ENCODE measurements at regions not wholly inside any gene's neighbourhood (a gene's known extent, or its start where the extent isn't known, plus 50 kb on each side); places are given as distances from the start of the nearest gene placed in this dataset.

DNA sequence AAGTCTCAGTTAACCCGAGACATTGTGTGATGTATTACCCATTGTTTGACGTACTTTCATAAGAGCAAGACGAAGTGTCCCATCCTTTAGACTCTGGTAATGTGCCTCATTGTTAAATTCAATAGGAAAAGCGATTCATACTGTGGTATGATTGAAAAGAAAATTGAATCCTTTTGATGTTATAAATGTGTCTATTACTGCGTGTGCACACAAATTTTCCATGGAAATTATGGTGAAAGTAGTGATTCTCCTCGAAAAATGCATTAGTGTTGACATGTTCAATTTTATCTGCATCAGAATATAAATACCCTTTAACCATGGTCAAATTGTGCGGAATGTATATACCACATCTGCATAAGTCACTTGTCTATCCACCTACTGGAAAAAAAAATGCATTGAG, 386.8 kb downstream of the INSC start:
- TF ChIP-seq REST (IDR thresholded peaks at IDR 0.05; ENCODE audit: insufficient read depth in 1 of 2, low read depth in 2 of 2, low read length in 2 of 2) = no peak
- no peak for TF ChIP-seq POLR2AphosphoS5 (IDR thresholded peaks at IDR 0.05; ENCODE audit: low read depth, low read length)
- no peak for TF ChIP-seq SIN3A (IDR thresholded peaks at IDR 0.05; ENCODE audit: borderline replicate concordance, insufficient read depth, low read length)
- no peak for TF ChIP-seq FOXP2 (optimal IDR thresholded peaks at IDR 0.05; ENCODE audit: borderline replicate concordance, extremely low read depth, extremely low read length, insufficient read depth)
- no peak for TF ChIP-seq TAF1 (IDR thresholded peaks at IDR 0.05; ENCODE audit: borderline replicate concordance, insufficient read depth, low read length)

- TF ChIP-seq POLR2AphosphoS5 (IDR thresholded peaks at IDR 0.05; ENCODE audit: low read depth, low read length) = no peak
- no peak for TF ChIP-seq REST (IDR thresholded peaks at IDR 0.05; ENCODE audit: insufficient read depth in 1 of 2, low read depth in 2 of 2, low read length in 2 of 2)
- no peak for TF ChIP-seq SIN3A (IDR thresholded peaks at IDR 0.05; ENCODE audit: borderline replicate concordance, insufficient read depth, low read length)
- TF ChIP-seq FOXP2 (optimal IDR thresholded peaks at IDR 0.05; ENCODE audit: borderline replicate concordance, extremely low read depth, extremely low read length, insufficient read depth) = no peak
- no peak for TF ChIP-seq TAF1 (IDR thresholded peaks at IDR 0.05; ENCODE audit: borderline replicate concordance, insufficient read depth, low read length)
Measured at GRCh38 chr11:15505155-15505554, 390.4 kb downstream of the INSC start.

GRCh38 chr11:15507592-15507991, 392.9 kb downstream of the INSC start:
- no peak for TF ChIP-seq TAF1 (IDR thresholded peaks at IDR 0.05; ENCODE audit: borderline replicate concordance, insufficient read depth, low read length)
- TF ChIP-seq REST (IDR thresholded peaks at IDR 0.05; ENCODE audit: insufficient read depth in 1 of 2, low read depth in 2 of 2, low read length in 2 of 2) = no peak
- no peak for TF ChIP-seq SIN3A (IDR thresholded peaks at IDR 0.05; ENCODE audit: borderline replicate concordance, insufficient read depth, low read length)
- TF ChIP-seq FOXP2 (optimal IDR thresholded peaks at IDR 0.05; ENCODE audit: borderline replicate concordance, extremely low read depth, extremely low read length, insufficient read depth) = no peak
- no peak for TF ChIP-seq POLR2AphosphoS5 (IDR thresholded peaks at IDR 0.05; ENCODE audit: low read depth, low read length)

GRCh38 chr11:15509082-15509481, 394.4 kb downstream of the INSC start:
- no peak for TF ChIP-seq FOXP2 (optimal IDR thresholded peaks at IDR 0.05; ENCODE audit: borderline replicate concordance, extremely low read depth, extremely low read length, insufficient read depth)
- TF ChIP-seq REST (IDR thresholded peaks at IDR 0.05; ENCODE audit: insufficient read depth in 1 of 2, low read depth in 2 of 2, low read length in 2 of 2) = no peak
- TF ChIP-seq POLR2AphosphoS5 (IDR thresholded peaks at IDR 0.05; ENCODE audit: low read depth, low read length) = no peak
- TF ChIP-seq SIN3A (IDR thresholded peaks at IDR 0.05; ENCODE audit: borderline replicate concordance, insufficient read depth, low read length) = no peak
- no peak for TF ChIP-seq TAF1 (IDR thresholded peaks at IDR 0.05; ENCODE audit: borderline replicate concordance, insufficient read depth, low read length)
